ENCODE measurements at regions not wholly inside any gene's neighbourhood (a gene's known extent, or its start where the extent isn't known, plus 50 kb on each side); places are given as distances from the start of the nearest gene placed in this dataset.

GRCh38 chr12:123056053-123056452, 75.6 kb downstream of the ARL6IP4 start:
- Histone ChIP-seq H3K9me3 (ENCODE audit: control insufficient read depth, low read depth, low read length) (no peaks in the 10 kb centered on the region), H3K9ac (ENCODE audit: control insufficient read depth, extremely low read depth, insufficient read depth, low read length) (no peak overlapping the region), H3K9me1 (ENCODE audit: control insufficient read depth, extremely low read depth, insufficient read depth, low read length) (no peaks in the 10 kb centered on the region), H2AFZ (ENCODE audit: control insufficient read depth, low read length) (no peak overlapping the region), H3K4me1 (ENCODE audit: control insufficient read depth, extremely low read depth, insufficient read depth, low read length) (no peaks in the 10 kb centered on the region), H4K20me1 (ENCODE audit: control insufficient read depth, extremely low read depth, insufficient read depth, low read length) (peaks cover under 1% of the 10 kb centered on the region), H3K27me3 (ENCODE audit: control insufficient read depth, extremely low read depth, insufficient read depth, low read length) (no peaks in the 10 kb centered on the region), H3K36me3 (ENCODE audit: control insufficient read depth in 2 of 2, extremely low read depth in 1 of 2, insufficient read depth in 2 of 2, low read length in 2 of 2) (no peaks in the 10 kb centered on the region), H3K79me2 (ENCODE audit: control insufficient read depth, insufficient read depth, low read length) (no peaks in the 10 kb centered on the region), H3K27ac (ENCODE audit: control insufficient read depth, insufficient read depth, low read length) (no peak overlapping the region), H3K4me3 (ENCODE audit: control insufficient read depth in 2 of 3, extremely low read depth in 1 of 3, insufficient read depth in 2 of 3, low read depth in 1 of 3, low read length in 3 of 3) (no peak overlapping the region), H3K4me2 (ENCODE audit: control insufficient read depth, extremely low read depth, insufficient read depth, low read depth, low read length) (no peak overlapping the region)
- FAIRE-seq (no peak), DNase-seq (ENCODE audit: low read depth, low spot score) (no peak)
- TF ChIP-seq EZH2 (IDR thresholded peaks at IDR 0.05; ENCODE audit: low read length): no peak
- TF ChIP-seq, protein P1, sequence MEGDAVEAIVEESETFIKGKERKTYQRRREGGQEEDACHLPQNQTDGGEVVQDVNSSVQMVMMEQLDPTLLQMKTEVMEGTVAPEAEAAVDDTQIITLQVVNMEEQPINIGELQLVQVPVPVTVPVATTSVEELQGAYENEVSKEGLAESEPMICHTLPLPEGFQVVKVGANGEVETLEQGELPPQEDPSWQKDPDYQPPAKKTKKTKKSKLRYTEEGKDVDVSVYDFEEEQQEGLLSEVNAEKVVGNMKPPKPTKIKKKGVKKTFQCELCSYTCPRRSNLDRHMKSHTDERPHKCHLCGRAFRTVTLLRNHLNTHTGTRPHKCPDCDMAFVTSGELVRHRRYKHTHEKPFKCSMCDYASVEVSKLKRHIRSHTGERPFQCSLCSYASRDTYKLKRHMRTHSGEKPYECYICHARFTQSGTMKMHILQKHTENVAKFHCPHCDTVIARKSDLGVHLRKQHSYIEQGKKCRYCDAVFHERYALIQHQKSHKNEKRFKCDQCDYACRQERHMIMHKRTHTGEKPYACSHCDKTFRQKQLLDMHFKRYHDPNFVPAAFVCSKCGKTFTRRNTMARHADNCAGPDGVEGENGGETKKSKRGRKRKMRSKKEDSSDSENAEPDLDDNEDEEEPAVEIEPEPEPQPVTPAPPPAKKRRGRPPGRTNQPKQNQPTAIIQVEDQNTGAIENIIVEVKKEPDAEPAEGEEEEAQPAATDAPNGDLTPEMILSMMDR (optimal IDR thresholded peaks at IDR 0.05 in 1 of 3, IDR thresholded peaks at IDR 0.05 in 1 of 3, conservative IDR thresholded peaks at IDR 0.05 in 1 of 3; ENCODE audit: extremely low read depth in 1 of 3, insufficient read depth in 2 of 3, low read length in 3 of 3): no peak
- dilution Hi-C loops (cut with MboI; ENCODE audit: extremely low pct_ligation_motif_present, low sequenced_read_pairs): no loop called here

GRCh38 chr12:123055281-123055766, 74.8 kb downstream of the ARL6IP4 start:
- Histone ChIP-seq H3K27ac (ENCODE audit: control insufficient read depth, insufficient read depth, low read length) (no peak overlapping the region), H3K9me1 (ENCODE audit: control insufficient read depth, extremely low read depth, insufficient read depth, low read length) (no peaks in the 10 kb centered on the region), H3K4me3 (ENCODE audit: control insufficient read depth in 2 of 3, extremely low read depth in 1 of 3, insufficient read depth in 2 of 3, low read depth in 1 of 3, low read length in 3 of 3) (no peak overlapping the region), H3K4me1 (ENCODE audit: control insufficient read depth, extremely low read depth, insufficient read depth, low read length) (no peaks in the 10 kb centered on the region), H3K36me3 (ENCODE audit: control insufficient read depth in 2 of 2, extremely low read depth in 1 of 2, insufficient read depth in 2 of 2, low read length in 2 of 2) (no peaks in the 10 kb centered on the region), H3K4me2 (ENCODE audit: control insufficient read depth, extremely low read depth, insufficient read depth, low read depth, low read length) (no peak overlapping the region), H3K27me3 (ENCODE audit: control insufficient read depth, extremely low read depth, insufficient read depth, low read length) (no peaks in the 10 kb centered on the region), H3K9ac (ENCODE audit: control insufficient read depth, extremely low read depth, insufficient read depth, low read length) (no peak overlapping the region), H2AFZ (ENCODE audit: control insufficient read depth, low read length) (no peak overlapping the region), H3K79me2 (ENCODE audit: control insufficient read depth, insufficient read depth, low read length) (no peaks in the 10 kb centered on the region), H3K9me3 (ENCODE audit: control insufficient read depth, low read depth, low read length) (no peaks in the 10 kb centered on the region), H4K20me1 (ENCODE audit: control insufficient read depth, extremely low read depth, insufficient read depth, low read length) (peaks cover 3% of the 10 kb centered on the region)
- TF ChIP-seq, protein P1 (optimal IDR thresholded peaks at IDR 0.05 in 1 of 3, IDR thresholded peaks at IDR 0.05 in 1 of 3, conservative IDR thresholded peaks at IDR 0.05 in 1 of 3; ENCODE audit: extremely low read depth in 1 of 3, insufficient read depth in 2 of 3, low read length in 3 of 3): no peak
- TF ChIP-seq EZH2 (IDR thresholded peaks at IDR 0.05; ENCODE audit: low read length): no peak
- no peak for DNase-seq (ENCODE audit: low read depth, low spot score)
- no peak for FAIRE-seq
- dilution Hi-C loops (cut with MboI; ENCODE audit: extremely low pct_ligation_motif_present, low sequenced_read_pairs): no loop called here
